K562 (cell line): ENCODE measurements at regions not wholly inside any gene's neighbourhood (a gene's known extent, or its start where the extent isn't known, plus 50 kb on each side); places are given as distances from the start of the nearest gene placed in this dataset.

Experiments
- ATF4 ChIP-seq: fragments of 450-650 bp; formaldehyde crosslinking; IDR thresholded peaks from 2 replicates; pipeline ENCODE4 v1.4.0; 2022; ENCODE audit warnings: mild to moderate bottlenecking, moderate library complexity
- SIX5 ChIP-seq, 2 experiments: IDR thresholded peaks; 2 replicates each; pipeline ENCODE4 v1.6.1; 2011; ENCODE audit warnings: low read length in 2 of 2, borderline replicate concordance in 1 of 2, low read depth in 1 of 2, mild to moderate bottlenecking in 1 of 2, moderate library complexity in 1 of 2; ENCODE audit not compliant: insufficient read depth in 1 of 2

GRCh38 chr6:15913573-15913972 is 215.3 kb upstream of the MYLIP start:
- TF ChIP-seq SIX5 (IDR thresholded peaks at IDR 0.05; ENCODE audit: borderline replicate concordance in 1 of 2, insufficient read depth in 1 of 2, low read depth in 1 of 2, low read length in 2 of 2) (no peak), ATF4 (CRISPR knock-in tag) (no peak)
